ENCODE measurements at regions not wholly inside any gene's neighbourhood (a gene's known extent, or its start where the extent isn't known, plus 50 kb on each side); places are given as distances from the start of the nearest gene placed in this dataset.

DNA sequence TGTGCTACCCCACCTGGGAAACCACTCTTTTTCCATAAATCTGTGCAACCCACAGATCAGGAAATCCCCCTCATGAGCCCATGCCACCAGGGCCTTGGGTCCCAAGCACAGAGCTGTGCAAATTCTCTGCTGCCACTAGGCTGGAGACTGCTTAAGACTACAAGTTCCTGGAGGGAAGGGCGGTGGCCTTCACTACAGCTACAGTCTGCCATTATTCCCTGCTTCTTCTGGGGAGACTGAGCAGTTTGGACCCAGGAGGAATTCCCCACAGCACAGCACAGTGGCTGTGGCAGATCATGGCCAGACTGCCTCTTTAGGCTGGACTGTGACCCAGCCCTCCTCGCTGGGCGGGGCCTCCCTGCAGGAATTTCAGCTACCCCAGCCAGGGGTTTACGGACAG, 89.7 kb upstream of the GRB10 start:
- DNase-seq, result no peak
- H3K9me3 Mint-ChIP-seq, result no peaks in the 10 kb centered on the region
- peaks cover 23% of the 10 kb centered on the region for H3K27me3 Mint-ChIP-seq (ENCODE audit: insufficient read depth)
- no peak overlapping the region for H3K4me3 Mint-ChIP-seq
- TF ChIP-seq CTCF (IDR thresholded peaks at IDR 0.05), result no peak
- H3K27ac Mint-ChIP-seq, result no peak overlapping the region
- H3K36me3 Mint-ChIP-seq (ENCODE audit: low read depth), result no peaks in the 10 kb centered on the region
- H3K4me1 Mint-ChIP-seq (ENCODE audit: low read depth), result peaks cover 21% of the 10 kb centered on the region

GRCh38 chr7:50869108-50869725, 86.5 kb upstream of the GRB10 start:
- peak; percentile 76 for DNase-seq
- H3K4me3 Mint-ChIP-seq, result peak overlapping the region; percentile 11; the same call in 1 of the 2 replicates
- H3K4me1 Mint-ChIP-seq (ENCODE audit: low read depth), result peaks cover 21% of the 10 kb centered on the region
- H3K36me3 Mint-ChIP-seq (ENCODE audit: low read depth), result no peaks in the 10 kb centered on the region
- H3K27me3 Mint-ChIP-seq (ENCODE audit: insufficient read depth), result peaks cover 19% of the 10 kb centered on the region
- TF ChIP-seq CTCF (IDR thresholded peaks at IDR 0.05), result no peak
- H3K27ac Mint-ChIP-seq, result peak overlapping the region; percentile 51
- no peaks in the 10 kb centered on the region for H3K9me3 Mint-ChIP-seq

DNA sequence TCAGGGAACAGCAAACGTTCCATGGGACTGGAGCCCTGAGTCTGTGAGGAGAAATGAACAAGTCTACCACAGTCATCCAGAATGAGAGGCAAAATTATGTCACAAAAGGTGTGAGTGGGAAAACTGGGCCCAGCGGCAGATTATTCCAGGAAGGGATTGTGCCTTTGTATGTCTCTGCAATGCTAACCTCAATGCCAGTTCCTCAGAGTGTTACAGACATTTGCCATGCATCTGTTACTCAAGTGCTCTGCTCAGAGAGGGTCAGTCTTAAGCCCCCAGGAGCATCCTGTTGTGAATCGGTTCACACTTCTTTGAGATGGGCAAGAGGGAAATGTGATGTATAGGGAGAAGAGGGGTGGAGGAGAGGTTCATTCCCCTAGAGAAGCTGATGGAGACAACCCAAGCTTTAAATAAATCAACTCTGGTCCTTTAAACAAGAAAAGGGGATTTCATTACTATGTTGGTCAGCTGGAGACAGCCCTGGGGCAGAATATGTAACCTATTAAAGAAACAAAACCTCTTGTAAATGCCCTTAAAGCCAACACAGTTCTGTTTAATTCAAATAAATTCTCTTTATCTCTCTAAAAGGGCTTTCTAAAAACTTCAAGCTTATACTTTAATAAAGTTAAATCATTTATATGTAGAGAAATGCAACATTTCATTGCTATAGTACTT, 85.9 kb upstream of the GRB10 start:
- H3K27me3 Mint-ChIP-seq (ENCODE audit: insufficient read depth), result peaks cover 20% of the 10 kb centered on the region
- TF ChIP-seq CTCF (IDR thresholded peaks at IDR 0.05), result no peak
- no peak overlapping the region for H3K4me3 Mint-ChIP-seq
- no peaks in the 10 kb centered on the region for H3K9me3 Mint-ChIP-seq
- DNase-seq, result peak; percentile 3
- H3K36me3 Mint-ChIP-seq (ENCODE audit: low read depth), result no peaks in the 10 kb centered on the region
- no peak overlapping the region for H3K27ac Mint-ChIP-seq
- peaks cover 21% of the 10 kb centered on the region for H3K4me1 Mint-ChIP-seq (ENCODE audit: low read depth)

DNA sequence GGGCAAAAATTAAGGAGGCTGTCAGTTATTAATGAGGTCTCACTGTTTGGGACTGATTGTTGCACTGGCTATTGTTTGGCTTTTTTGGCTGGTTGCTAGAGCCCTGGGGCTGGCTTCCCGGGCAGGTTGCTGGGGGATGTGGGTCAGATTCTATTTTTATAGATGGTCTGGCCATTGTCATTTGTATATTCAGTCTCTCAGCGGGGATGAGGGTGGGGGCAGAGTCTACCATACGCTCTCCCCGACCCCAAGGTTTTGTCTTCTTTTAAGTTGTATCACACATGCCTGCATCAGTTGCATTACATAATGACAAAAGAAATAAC, 84.3 kb upstream of the GRB10 start:
- H3K27ac Mint-ChIP-seq, result no peak overlapping the region
- no peaks in the 10 kb centered on the region for H3K9me3 Mint-ChIP-seq
- TF ChIP-seq CTCF (IDR thresholded peaks at IDR 0.05), result no peak
- no peak for DNase-seq
- no peak overlapping the region for H3K4me3 Mint-ChIP-seq
- peaks cover 19% of the 10 kb centered on the region for H3K27me3 Mint-ChIP-seq (ENCODE audit: insufficient read depth)
- peaks cover 21% of the 10 kb centered on the region for H3K4me1 Mint-ChIP-seq (ENCODE audit: low read depth)
- H3K36me3 Mint-ChIP-seq (ENCODE audit: low read depth), result no peaks in the 10 kb centered on the region

DNA sequence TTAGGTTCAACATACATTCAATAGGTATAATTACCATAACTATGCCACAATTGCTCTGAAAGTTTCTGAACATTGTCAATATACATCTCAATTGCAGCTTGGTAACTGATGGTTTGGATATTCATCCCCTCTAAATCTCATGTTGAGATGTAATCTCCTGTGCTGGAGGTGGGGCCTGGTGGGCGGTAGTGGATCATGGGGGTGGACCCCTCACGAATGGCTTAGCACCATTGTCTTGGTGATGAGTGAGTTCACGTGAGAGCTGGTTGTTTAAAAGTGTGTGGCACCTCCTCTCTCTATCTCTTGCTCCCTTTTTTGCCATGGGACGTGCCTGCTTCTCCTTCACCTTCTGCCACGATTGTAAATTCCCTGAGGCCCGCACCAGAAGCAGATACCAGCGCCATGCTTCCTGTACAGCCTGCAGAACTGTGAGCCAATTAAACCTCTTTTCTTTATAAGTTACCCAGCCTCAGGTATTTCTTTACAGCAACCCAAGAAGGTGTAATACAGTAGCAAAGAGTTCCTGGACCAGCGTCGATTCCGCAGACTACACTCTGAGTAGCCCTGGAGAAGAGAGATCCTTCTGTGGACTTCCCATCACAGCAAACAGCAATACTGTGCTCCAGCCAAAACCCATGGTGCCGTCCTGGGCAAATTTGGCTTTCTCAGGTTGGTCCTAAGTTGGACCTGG, 83.8 kb upstream of the GRB10 start:
- H3K9me3 Mint-ChIP-seq, result no peaks in the 10 kb centered on the region
- peaks cover 19% of the 10 kb centered on the region for H3K27me3 Mint-ChIP-seq (ENCODE audit: insufficient read depth)
- H3K36me3 Mint-ChIP-seq (ENCODE audit: low read depth), result no peaks in the 10 kb centered on the region
- H3K4me1 Mint-ChIP-seq (ENCODE audit: low read depth), result peaks cover 21% of the 10 kb centered on the region
- DNase-seq, result no peak
- no peak overlapping the region for H3K27ac Mint-ChIP-seq
- H3K4me3 Mint-ChIP-seq, result no peak overlapping the region
- TF ChIP-seq CTCF (IDR thresholded peaks at IDR 0.05), result no peak

Measured in HFFc6 (cell line).